ENCODE measurements at regions not wholly inside any gene's neighbourhood (a gene's known extent, or its start where the extent isn't known, plus 50 kb on each side); places are given as distances from the start of the nearest gene placed in this dataset.

DNA sequence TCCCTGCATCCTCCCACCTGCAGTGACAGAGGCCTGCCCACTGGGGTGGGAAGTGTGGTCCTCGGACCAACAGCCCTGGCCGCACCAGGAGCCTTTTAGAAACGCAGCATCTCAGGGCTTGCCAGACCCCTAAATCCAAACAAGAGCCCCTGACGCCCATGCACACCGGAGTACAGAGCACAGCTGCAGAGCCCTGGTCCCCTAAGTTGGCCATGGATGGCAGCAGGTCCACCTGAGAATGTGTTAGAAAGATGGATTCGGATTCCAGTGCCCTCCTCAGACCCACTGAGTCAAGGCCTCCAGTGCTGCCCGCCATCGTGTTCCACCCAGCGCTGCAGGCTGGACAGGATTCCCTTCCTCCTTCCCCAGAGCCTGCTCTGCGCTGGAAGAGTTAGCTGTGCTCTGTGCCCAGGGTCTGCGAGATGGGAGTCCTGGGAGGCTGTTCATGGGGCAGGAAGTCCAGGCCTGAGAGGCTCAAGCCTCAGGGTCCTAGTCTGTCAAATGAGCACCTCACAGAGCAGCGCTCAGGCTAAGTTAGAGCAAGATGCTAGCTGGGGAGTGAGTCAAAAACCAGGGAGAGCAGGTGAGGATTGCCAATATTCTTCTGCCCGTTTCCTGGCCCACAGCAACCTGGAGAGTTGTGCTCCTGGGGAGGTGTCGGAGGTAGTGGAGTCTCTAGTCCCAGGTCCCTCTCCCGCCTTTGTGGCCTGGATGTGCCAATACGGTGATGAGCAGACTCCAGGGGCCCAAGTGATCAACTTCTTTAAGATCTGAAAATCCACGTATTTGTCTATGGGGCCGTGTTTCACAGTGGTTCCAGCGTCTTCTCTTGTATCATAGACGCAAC lies 95.9 kb upstream of the GPR26 start:
- TF ChIP-seq POLR2A (IDR thresholded peaks at IDR 0.05): no peak
- TF ChIP-seq, protein P1, sequence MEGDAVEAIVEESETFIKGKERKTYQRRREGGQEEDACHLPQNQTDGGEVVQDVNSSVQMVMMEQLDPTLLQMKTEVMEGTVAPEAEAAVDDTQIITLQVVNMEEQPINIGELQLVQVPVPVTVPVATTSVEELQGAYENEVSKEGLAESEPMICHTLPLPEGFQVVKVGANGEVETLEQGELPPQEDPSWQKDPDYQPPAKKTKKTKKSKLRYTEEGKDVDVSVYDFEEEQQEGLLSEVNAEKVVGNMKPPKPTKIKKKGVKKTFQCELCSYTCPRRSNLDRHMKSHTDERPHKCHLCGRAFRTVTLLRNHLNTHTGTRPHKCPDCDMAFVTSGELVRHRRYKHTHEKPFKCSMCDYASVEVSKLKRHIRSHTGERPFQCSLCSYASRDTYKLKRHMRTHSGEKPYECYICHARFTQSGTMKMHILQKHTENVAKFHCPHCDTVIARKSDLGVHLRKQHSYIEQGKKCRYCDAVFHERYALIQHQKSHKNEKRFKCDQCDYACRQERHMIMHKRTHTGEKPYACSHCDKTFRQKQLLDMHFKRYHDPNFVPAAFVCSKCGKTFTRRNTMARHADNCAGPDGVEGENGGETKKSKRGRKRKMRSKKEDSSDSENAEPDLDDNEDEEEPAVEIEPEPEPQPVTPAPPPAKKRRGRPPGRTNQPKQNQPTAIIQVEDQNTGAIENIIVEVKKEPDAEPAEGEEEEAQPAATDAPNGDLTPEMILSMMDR (IDR thresholded peaks at IDR 0.05): no peak

Data from lower leg skin (tissue), 3 donors.